HG03095 (cell line): ENCODE measurements at regions not wholly inside any gene's neighbourhood (a gene's known extent, or its start where the extent isn't known, plus 50 kb on each side); places are given as distances from the start of the nearest gene placed in this dataset.

Experiments
- ATAC-seq: cut with Tn5 transposase; IDR thresholded peaks from one replicate; pipeline ENCODE4 v1.9.1; 2021; ENCODE audit warnings: moderate library complexity; ENCODE audit not compliant: unreplicated experiment

- no peak for ATAC-seq
Observed at GRCh38 chr7:25545124-25546008, 317.1 kb upstream of the NPVF start.

GRCh38 chr7:25546306-25546705, 318.0 kb upstream of the NPVF start:
- ATAC-seq: no peak

- no peak for ATAC-seq
Observed at GRCh38 chr7:25549271-25549921, 321.1 kb upstream of the NPVF start.

GRCh38 chr7:25550149-25550548, 321.9 kb upstream of the NPVF start:
- ATAC-seq: no peak

- ATAC-seq: no peak
Observed at GRCh38 chr7:25552998-25553397, 324.7 kb upstream of the NPVF start.

GRCh38 chr7:25553580-25554291, 325.4 kb upstream of the NPVF start:
- no peak for ATAC-seq

GRCh38 chr7:25557379-25557917, 329.2 kb upstream of the NPVF start:
- ATAC-seq: no peak

GRCh38 chr7:25557930-25558329, 329.6 kb upstream of the NPVF start:
- no peak for ATAC-seq

- no peak for ATAC-seq
Observed at GRCh38 chr7:25558605-25559004, 330.3 kb upstream of the NPVF start.

- ATAC-seq: no peak
Observed at GRCh38 chr7:25559581-25560367, 331.5 kb upstream of the NPVF start.

- no peak for ATAC-seq
Observed at GRCh38 chr7:25562673-25563182, 334.4 kb upstream of the NPVF start.

- no peak for ATAC-seq
Observed at GRCh38 chr7:25565002-25565401, 336.7 kb upstream of the NPVF start.

- no peak for ATAC-seq
Observed at GRCh38 chr7:25565949-25566348, 337.7 kb upstream of the NPVF start.

GRCh38 chr7:25567430-25567829, 339.1 kb upstream of the NPVF start:
- no peak for ATAC-seq

- no peak for ATAC-seq
Observed at GRCh38 chr7:25569765-25570164, 341.5 kb upstream of the NPVF start.

- ATAC-seq: no peak
Observed at GRCh38 chr7:25572423-25572822, 344.1 kb upstream of the NPVF start.

GRCh38 chr7:25574828-25575227, 346.5 kb upstream of the NPVF start:
- no peak for ATAC-seq

GRCh38 chr7:25575634-25576033, 347.3 kb upstream of the NPVF start:
- no peak for ATAC-seq

- no peak for ATAC-seq
Observed at GRCh38 chr7:25578991-25579777, 350.9 kb upstream of the NPVF start.

- ATAC-seq: no peak
Observed at GRCh38 chr7:25579778-25580075, 351.4 kb upstream of the NPVF start.
